ENCODE measurements at regions not wholly inside any gene's neighbourhood (a gene's known extent, or its start where the extent isn't known, plus 50 kb on each side); places are given as distances from the start of the nearest gene placed in this dataset.

GRCh38 chr22:27621486-27622070 lies 180.0 kb downstream of the MN1 start:
- TF ChIP-seq, protein P1, sequence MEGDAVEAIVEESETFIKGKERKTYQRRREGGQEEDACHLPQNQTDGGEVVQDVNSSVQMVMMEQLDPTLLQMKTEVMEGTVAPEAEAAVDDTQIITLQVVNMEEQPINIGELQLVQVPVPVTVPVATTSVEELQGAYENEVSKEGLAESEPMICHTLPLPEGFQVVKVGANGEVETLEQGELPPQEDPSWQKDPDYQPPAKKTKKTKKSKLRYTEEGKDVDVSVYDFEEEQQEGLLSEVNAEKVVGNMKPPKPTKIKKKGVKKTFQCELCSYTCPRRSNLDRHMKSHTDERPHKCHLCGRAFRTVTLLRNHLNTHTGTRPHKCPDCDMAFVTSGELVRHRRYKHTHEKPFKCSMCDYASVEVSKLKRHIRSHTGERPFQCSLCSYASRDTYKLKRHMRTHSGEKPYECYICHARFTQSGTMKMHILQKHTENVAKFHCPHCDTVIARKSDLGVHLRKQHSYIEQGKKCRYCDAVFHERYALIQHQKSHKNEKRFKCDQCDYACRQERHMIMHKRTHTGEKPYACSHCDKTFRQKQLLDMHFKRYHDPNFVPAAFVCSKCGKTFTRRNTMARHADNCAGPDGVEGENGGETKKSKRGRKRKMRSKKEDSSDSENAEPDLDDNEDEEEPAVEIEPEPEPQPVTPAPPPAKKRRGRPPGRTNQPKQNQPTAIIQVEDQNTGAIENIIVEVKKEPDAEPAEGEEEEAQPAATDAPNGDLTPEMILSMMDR (IDR thresholded peaks at IDR 0.05) = no peak
- no peak for TF ChIP-seq POLR2A (IDR thresholded peaks at IDR 0.05)

Measured in Peyer's patch (tissue), 4 donors.